ENCODE measurements at regions not wholly inside any gene's neighbourhood (a gene's known extent, or its start where the extent isn't known, plus 50 kb on each side); places are given as distances from the start of the nearest gene placed in this dataset.

- peaks cover 0 to 10% (median 0%) of the 10 kb centered on the region in 7 donors for H3K27me3 ChIP-seq (replicated peaks in 1 of 7)
- intact Hi-C loops (cut with DNase I; ENCODE audit: low total_unique reads) = no loop called here
- 86 to 96% (median 93%) methylated on average over 4 of the region's 4 CpGs for WGBS, 5 donors
- no peaks in the 10 kb centered on the region for H3K9me3 ChIP-seq
- no peak for DNase-seq
- H3K36me3 ChIP-seq = no peaks in the 10 kb centered on the region
- H3K27ac ChIP-seq = no peak overlapping the region
- peaks cover 0 to 16% (median 7%) of the 10 kb centered on the region in 6 donors for H3K4me1 ChIP-seq
- H3K4me3 ChIP-seq = no peak overlapping the region
- TF ChIP-seq CTCF (IDR thresholded peaks at IDR 0.05 in 8 of 11, conservative IDR thresholded peaks at IDR 0.05 in 3 of 11) = no peak
- no peak for TF ChIP-seq POLR2A (IDR thresholded peaks at IDR 0.05)
- no peak for TF ChIP-seq POLR2AphosphoS5 (IDR thresholded peaks at IDR 0.05)
Measured at GRCh38 chr4:138677212-138677611, 338.4 kb upstream of the NOCT start.

- intact Hi-C loops (cut with DNase I; ENCODE audit: low total_unique reads) = no loop called here
- WGBS, 5 donors = 81 to 91% (median 87%) methylated on average over 5 of the region's 5 CpGs
Measured at GRCh38 chr4:138675685-138676084, 339.9 kb upstream of the NOCT start.

DNA sequence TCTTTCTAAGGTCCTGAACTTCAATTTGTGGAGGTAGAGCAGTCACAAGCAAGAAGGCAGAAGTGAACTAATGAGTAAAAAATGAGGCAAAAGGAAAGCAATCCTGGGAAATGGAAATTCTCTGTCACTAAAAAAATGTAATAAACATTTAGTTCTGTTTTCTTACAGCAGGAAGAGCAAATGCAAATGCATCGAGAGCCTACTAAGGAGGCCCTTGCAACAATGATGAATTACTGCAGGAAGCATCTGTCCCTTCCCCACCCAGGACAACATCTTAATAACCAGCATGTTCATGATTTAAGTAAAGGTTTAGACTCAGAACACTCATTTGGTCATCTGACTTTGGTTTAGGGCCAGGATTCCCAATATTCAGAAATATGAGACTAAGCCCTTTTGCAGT lies 341.4 kb upstream of the NOCT start:
- WGBS, 5 donors = 2 to 32% (median 9%) methylated on average over 1 of the region's 1 CpG
- intact Hi-C loops (cut with DNase I; ENCODE audit: low total_unique reads) = no loop called here
- no peak overlapping the region for H3K27ac ChIP-seq
- no peak for DNase-seq
- no peak overlapping the region for H3K4me3 ChIP-seq
- H3K9me3 ChIP-seq = no peaks in the 10 kb centered on the region
- peaks cover 0 to 7% (median 0%) of the 10 kb centered on the region in 7 donors for H3K27me3 ChIP-seq (replicated peaks in 1 of 7)
- H3K36me3 ChIP-seq = no peaks in the 10 kb centered on the region
- peaks cover 0 to 20% (median 9%) of the 10 kb centered on the region in 6 donors for H3K4me1 ChIP-seq
- no peak for TF ChIP-seq POLR2A (IDR thresholded peaks at IDR 0.05)
- TF ChIP-seq POLR2AphosphoS5 (IDR thresholded peaks at IDR 0.05) = no peak
- TF ChIP-seq CTCF (IDR thresholded peaks at IDR 0.05 in 8 of 11, conservative IDR thresholded peaks at IDR 0.05 in 3 of 11) = no peak

More at GRCh38 chr4:138675685-138676084, 339.9 kb upstream of the NOCT start:
- Histone ChIP-seq H3K27ac (no peak overlapping the region), H3K9me3 (no peaks in the 10 kb centered on the region), H3K27me3 (replicated peaks in 1 of 7) (peaks cover 0 to 7% (median 0%) of the 10 kb centered on the region in 7 donors), H3K4me3 (no peak overlapping the region), H3K4me1 (peaks cover 0 to 20% (median 9%) of the 10 kb centered on the region in 6 donors), H3K36me3 (no peaks in the 10 kb centered on the region)
- TF ChIP-seq POLR2A (IDR thresholded peaks at IDR 0.05) = no peak
- no peak for TF ChIP-seq POLR2AphosphoS5 (IDR thresholded peaks at IDR 0.05)
- no peak for TF ChIP-seq CTCF (IDR thresholded peaks at IDR 0.05 in 8 of 11, conservative IDR thresholded peaks at IDR 0.05 in 3 of 11)
- no peak for DNase-seq

GRCh38 chr4:138673053-138673452 lies 342.5 kb upstream of the NOCT start:
- no peak for TF ChIP-seq CTCF (IDR thresholded peaks at IDR 0.05 in 8 of 11, conservative IDR thresholded peaks at IDR 0.05 in 3 of 11)
- Histone ChIP-seq H3K4me1 (peaks cover 0 to 20% (median 9%) of the 10 kb centered on the region in 6 donors), H3K36me3 (no peaks in the 10 kb centered on the region), H3K27me3 (replicated peaks in 1 of 7) (peaks cover 0 to 7% (median 0%) of the 10 kb centered on the region in 7 donors), H3K4me3 (no peak overlapping the region), H3K27ac (peak overlapping the region in 3 of 8 donors; percentile 16 to 51 (median 18)), H3K9me3 (no peaks in the 10 kb centered on the region)
- DNase-seq = no peak
- intact Hi-C loops (cut with DNase I; ENCODE audit: low total_unique reads) = no loop called here
- WGBS, 5 donors = 36 to 68% (median 52%) methylated on average over 10 of the region's 10 CpGs
